ENCODE measurements at regions not wholly inside any gene's neighbourhood (a gene's known extent, or its start where the extent isn't known, plus 50 kb on each side); places are given as distances from the start of the nearest gene placed in this dataset.

- Histone ChIP-seq H3K9me3 (ENCODE audit: low read length) (no peaks in the 10 kb centered on the region), H3K27ac (ENCODE audit: low read depth, low read length, poor library complexity, severe bottlenecking) (no peak overlapping the region), H3K4me2 (ENCODE audit: low read length) (no peak overlapping the region), H4K20me1 (ENCODE audit: insufficient read depth, low read length) (no peaks in the 10 kb centered on the region), H3F3A (ENCODE audit: insufficient read depth, low read length) (no peaks in the 10 kb centered on the region), H3K9ac (ENCODE audit: low read length) (no peak overlapping the region), H3K79me2 (ENCODE audit: insufficient read depth, low read length) (no peaks in the 10 kb centered on the region), H3K9me2 (ENCODE audit: low read depth, low read length) (no peaks in the 10 kb centered on the region), H2AFZ (ENCODE audit: low read length) (no peak overlapping the region), H3K36me3 (ENCODE audit: insufficient read depth, low read length) (no peaks in the 10 kb centered on the region; the same call in 1 of the 2 replicates), H3K4me3 (ENCODE audit: low read depth, low read length, poor library complexity, severe bottlenecking) (no peak overlapping the region), H3K27me3 (ENCODE audit: insufficient read depth, low read length) (peaks cover 19% of the 10 kb centered on the region; the same call in 1 of the 2 replicates), H3K4me1 (ENCODE audit: insufficient read depth, low read length, severe bottlenecking) (peaks cover 6% of the 10 kb centered on the region)
- TF ChIP-seq CTCF (IDR thresholded peaks at IDR 0.05; ENCODE audit: low read length): no peak
- no peak for TF ChIP-seq EZH2 (IDR thresholded peaks at IDR 0.05; ENCODE audit: borderline replicate concordance, low read length)
Measured at GRCh38 chr17:83151056-83151441, 71.6 kb downstream of the METRNL start.

- Histone ChIP-seq H3K9ac (ENCODE audit: low read length) (no peak overlapping the region), H3K4me3 (ENCODE audit: low read depth, low read length, poor library complexity, severe bottlenecking) (no peak overlapping the region), H4K20me1 (ENCODE audit: insufficient read depth, low read length) (no peaks in the 10 kb centered on the region), H3F3A (ENCODE audit: insufficient read depth, low read length) (no peaks in the 10 kb centered on the region), H3K79me2 (ENCODE audit: insufficient read depth, low read length) (no peaks in the 10 kb centered on the region), H2AFZ (ENCODE audit: low read length) (no peak overlapping the region), H3K4me2 (ENCODE audit: low read length) (no peak overlapping the region), H3K4me1 (ENCODE audit: insufficient read depth, low read length, severe bottlenecking) (peaks cover 8% of the 10 kb centered on the region), H3K27ac (ENCODE audit: low read depth, low read length, poor library complexity, severe bottlenecking) (no peak overlapping the region), H3K9me3 (ENCODE audit: low read length) (no peaks in the 10 kb centered on the region), H3K27me3 (ENCODE audit: insufficient read depth, low read length) (peaks cover 20% of the 10 kb centered on the region; the same call in 1 of the 2 replicates), H3K9me2 (ENCODE audit: low read depth, low read length) (no peaks in the 10 kb centered on the region), H3K36me3 (ENCODE audit: insufficient read depth, low read length) (no peaks in the 10 kb centered on the region; the same call in 1 of the 2 replicates)
- TF ChIP-seq EZH2 (IDR thresholded peaks at IDR 0.05; ENCODE audit: borderline replicate concordance, low read length) (no peak), CTCF (IDR thresholded peaks at IDR 0.05; ENCODE audit: low read length) (no peak)
Measured at GRCh38 chr17:83151442-83152226, 72.2 kb downstream of the METRNL start.

GRCh38 chr17:83152227-83152744, 72.9 kb downstream of the METRNL start:
- no peak overlapping the region for H3K4me3 ChIP-seq (ENCODE audit: low read depth, low read length, poor library complexity, severe bottlenecking)
- H3K79me2 ChIP-seq (ENCODE audit: insufficient read depth, low read length): no peaks in the 10 kb centered on the region
- peaks cover 8% of the 10 kb centered on the region for H3K4me1 ChIP-seq (ENCODE audit: insufficient read depth, low read length, severe bottlenecking)
- no peak overlapping the region for H3K27ac ChIP-seq (ENCODE audit: low read depth, low read length, poor library complexity, severe bottlenecking)
- H4K20me1 ChIP-seq (ENCODE audit: insufficient read depth, low read length): no peaks in the 10 kb centered on the region
- H3K9ac ChIP-seq (ENCODE audit: low read length): no peak overlapping the region
- H3K9me2 ChIP-seq (ENCODE audit: low read depth, low read length): no peaks in the 10 kb centered on the region
- no peak overlapping the region for H3K4me2 ChIP-seq (ENCODE audit: low read length)
- H3K9me3 ChIP-seq (ENCODE audit: low read length): no peaks in the 10 kb centered on the region
- H3K36me3 ChIP-seq (ENCODE audit: insufficient read depth, low read length): no peaks in the 10 kb centered on the region
- no peak for TF ChIP-seq EZH2 (IDR thresholded peaks at IDR 0.05; ENCODE audit: borderline replicate concordance, low read length)
- TF ChIP-seq CTCF (IDR thresholded peaks at IDR 0.05; ENCODE audit: low read length): no peak
- no peaks in the 10 kb centered on the region for H3F3A ChIP-seq (ENCODE audit: insufficient read depth, low read length)
- no peak overlapping the region for H2AFZ ChIP-seq (ENCODE audit: low read length)
- H3K27me3 ChIP-seq (ENCODE audit: insufficient read depth, low read length): peaks cover 16% of the 10 kb centered on the region; the same call in 1 of the 2 replicates

All from OCI-LY1 (cell line).